Transverse colon (tissue), 4 donors: ENCODE measurements at regions not wholly inside any gene's neighbourhood (a gene's known extent, or its start where the extent isn't known, plus 50 kb on each side); places are given as distances from the start of the nearest gene placed in this dataset.

Experiments
- CTCF ChIP-seq, 5 experiments: fragments of 200-600 bp in 3 of 5; fragments of 450-650 bp in 2 of 5; sonication (generic) in 3 of 5; IDR thresholded peaks; 1 replicate in 2 of 5; 2 replicates in 3 of 5; pipeline ENCODE4 v1.5.1; 2016 to 2017; ENCODE audit warnings: antibody characterized with exemption in 5 of 5, inconsistent platforms in 3 of 5, mild to moderate bottlenecking in 2 of 5, moderate library complexity in 1 of 5
- EP300 ChIP-seq: sonication (generic); formaldehyde crosslinking; IDR thresholded peaks from one replicate; pipeline ENCODE4 v1.6.1; 2017; ENCODE audit warnings: antibody characterized with exemption, low read depth
- POLR2A ChIP-seq: fragments of 450-650 bp; IDR thresholded peaks from one replicate; pipeline ENCODE4 v1.6.1; 2016; ENCODE audit warnings: antibody characterized with exemption, mild to moderate bottlenecking, moderate library complexity
- POLR2AphosphoS5 ChIP-seq, 3 donors: sonication (generic); formaldehyde crosslinking; IDR thresholded peaks; one replicate each; pipeline ENCODE4 v1.6.1; 2016; ENCODE audit warnings: antibody characterized with exemption in 3 of 3

GRCh38 chr5:17127743-17128231 lies 89.6 kb upstream of the BASP1 start:
- TF ChIP-seq CTCF (IDR thresholded peaks at IDR 0.05), result no peak
- TF ChIP-seq POLR2AphosphoS5 (IDR thresholded peaks at IDR 0.05), result no peak
- TF ChIP-seq POLR2A, result no peak
- no peak for TF ChIP-seq EP300
